ENCODE measurements at regions not wholly inside any gene's neighbourhood (a gene's known extent, or its start where the extent isn't known, plus 50 kb on each side); places are given as distances from the start of the nearest gene placed in this dataset.

- no peak overlapping the region for H3K9ac ChIP-seq (ENCODE audit: low read depth, low read length)
- H3K4me1 ChIP-seq (ENCODE audit: control insufficient read depth, insufficient read depth, low read length) = no peaks in the 10 kb centered on the region
- no peaks in the 10 kb centered on the region for H3K36me3 ChIP-seq (ENCODE audit: control insufficient read depth, insufficient read depth, low read length)
- H3K4me3 ChIP-seq (ENCODE audit: low read depth, low read length) = no peak overlapping the region
- no peaks in the 10 kb centered on the region for H3K27me3 ChIP-seq (ENCODE audit: control insufficient read depth, insufficient read depth, low read length)
- H3K9me3 ChIP-seq (ENCODE audit: control insufficient read depth, insufficient read depth, low read length) = no peaks in the 10 kb centered on the region
Observed at GRCh38 chr3:95082191-95082590, 1019.3 kb downstream of the NSUN3 start.

DNA sequence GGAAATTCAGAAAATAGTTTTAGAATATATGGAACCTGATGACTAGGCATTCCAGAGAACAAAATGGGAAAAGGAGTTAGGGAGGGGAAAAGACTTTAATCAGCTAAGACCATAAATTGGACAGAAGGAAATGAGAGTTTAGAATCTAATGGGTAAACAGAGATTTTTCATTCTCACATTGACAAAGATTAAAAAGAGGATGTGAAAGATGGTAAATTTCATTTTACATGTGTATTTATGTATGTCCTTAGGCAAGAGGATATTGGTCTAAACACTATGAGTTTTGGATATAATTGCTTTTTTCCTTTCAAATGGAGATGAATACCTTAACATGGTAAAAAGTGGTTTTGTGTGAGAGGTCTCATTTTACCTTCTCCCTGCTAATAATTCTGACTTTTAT is 1021.9 kb downstream of the NSUN3 start:
- H3K36me3 ChIP-seq (ENCODE audit: control insufficient read depth, insufficient read depth, low read length) = no peaks in the 10 kb centered on the region
- no peaks in the 10 kb centered on the region for H3K9me3 ChIP-seq (ENCODE audit: control insufficient read depth, insufficient read depth, low read length)

GRCh38 chr3:95088464-95088863 is 1025.6 kb downstream of the NSUN3 start:
- H3K9me3 ChIP-seq (ENCODE audit: control insufficient read depth, insufficient read depth, low read length) = no peaks in the 10 kb centered on the region
- no peaks in the 10 kb centered on the region for H3K27me3 ChIP-seq (ENCODE audit: control insufficient read depth, insufficient read depth, low read length)
- H3K36me3 ChIP-seq (ENCODE audit: control insufficient read depth, insufficient read depth, low read length) = no peaks in the 10 kb centered on the region
- H3K4me3 ChIP-seq (ENCODE audit: low read depth, low read length) = no peak overlapping the region
- no peaks in the 10 kb centered on the region for H3K4me1 ChIP-seq (ENCODE audit: control insufficient read depth, insufficient read depth, low read length)
- H3K9ac ChIP-seq (ENCODE audit: low read depth, low read length) = no peak overlapping the region

More for the DNA sequence above, 1021.9 kb downstream of the NSUN3 start:
- Histone ChIP-seq H3K9ac (ENCODE audit: low read depth, low read length) (no peak overlapping the region), H3K27me3 (ENCODE audit: control insufficient read depth, insufficient read depth, low read length) (no peaks in the 10 kb centered on the region), H3K4me1 (ENCODE audit: control insufficient read depth, insufficient read depth, low read length) (no peaks in the 10 kb centered on the region), H3K4me3 (ENCODE audit: low read depth, low read length) (no peak overlapping the region)

DNA sequence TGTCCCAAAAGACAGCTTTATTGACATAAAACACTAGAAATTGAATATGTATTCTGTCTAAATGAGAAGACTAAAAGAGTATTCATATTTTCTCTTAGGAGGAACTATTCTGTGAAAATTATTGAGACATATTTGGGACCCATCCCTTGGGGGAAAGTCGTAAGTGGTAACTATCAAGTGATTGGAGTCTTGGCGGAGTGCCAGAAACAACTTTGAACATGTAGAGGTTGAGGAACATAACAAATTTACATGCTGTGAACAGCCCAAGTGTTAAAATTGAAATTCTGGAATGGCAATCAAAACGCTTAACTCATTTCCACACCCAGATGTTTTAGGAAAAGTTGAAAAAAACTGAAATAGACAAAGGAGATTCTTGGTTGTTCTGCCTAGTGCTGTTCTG is 1034.6 kb downstream of the NSUN3 start:
- Histone ChIP-seq H3K36me3 (ENCODE audit: control insufficient read depth, insufficient read depth, low read length) (no peaks in the 10 kb centered on the region), H3K9me3 (ENCODE audit: control insufficient read depth, insufficient read depth, low read length) (no peaks in the 10 kb centered on the region), H3K4me1 (ENCODE audit: control insufficient read depth, insufficient read depth, low read length) (no peaks in the 10 kb centered on the region), H3K4me3 (ENCODE audit: low read depth, low read length) (no peak overlapping the region), H3K27me3 (ENCODE audit: control insufficient read depth, insufficient read depth, low read length) (no peaks in the 10 kb centered on the region), H3K9ac (ENCODE audit: low read depth, low read length) (no peak overlapping the region)

- no peaks in the 10 kb centered on the region for H3K36me3 ChIP-seq (ENCODE audit: control insufficient read depth, insufficient read depth, low read length)
- no peak overlapping the region for H3K4me3 ChIP-seq (ENCODE audit: low read depth, low read length)
- no peaks in the 10 kb centered on the region for H3K27me3 ChIP-seq (ENCODE audit: control insufficient read depth, insufficient read depth, low read length)
Observed at GRCh38 chr3:95120921-95121320, 1058.1 kb downstream of the NSUN3 start.

GRCh38 chr3:95123104-95123503 is 1060.2 kb downstream of the NSUN3 start:
- Histone ChIP-seq H3K4me1 (ENCODE audit: control insufficient read depth, insufficient read depth, low read length) (no peaks in the 10 kb centered on the region), H3K9ac (ENCODE audit: low read depth, low read length) (no peak overlapping the region), H3K9me3 (ENCODE audit: control insufficient read depth, insufficient read depth, low read length) (no peaks in the 10 kb centered on the region), H3K36me3 (ENCODE audit: control insufficient read depth, insufficient read depth, low read length) (no peaks in the 10 kb centered on the region), H3K27me3 (ENCODE audit: control insufficient read depth, insufficient read depth, low read length) (no peaks in the 10 kb centered on the region), H3K4me3 (ENCODE audit: low read depth, low read length) (no peak overlapping the region)

More at GRCh38 chr3:95120921-95121320, 1058.1 kb downstream of the NSUN3 start:
- Histone ChIP-seq H3K4me1 (ENCODE audit: control insufficient read depth, insufficient read depth, low read length) (no peaks in the 10 kb centered on the region), H3K9me3 (ENCODE audit: control insufficient read depth, insufficient read depth, low read length) (no peaks in the 10 kb centered on the region), H3K9ac (ENCODE audit: low read depth, low read length) (no peak overlapping the region)

GRCh38 chr3:95134693-95135413 is 1072.0 kb downstream of the NSUN3 start:
- Histone ChIP-seq H3K36me3 (ENCODE audit: control insufficient read depth, insufficient read depth, low read length) (no peaks in the 10 kb centered on the region), H3K27me3 (ENCODE audit: control insufficient read depth, insufficient read depth, low read length) (no peaks in the 10 kb centered on the region), H3K9ac (ENCODE audit: low read depth, low read length) (no peak overlapping the region), H3K4me3 (ENCODE audit: low read depth, low read length) (no peak overlapping the region), H3K4me1 (ENCODE audit: control insufficient read depth, insufficient read depth, low read length) (no peaks in the 10 kb centered on the region), H3K9me3 (ENCODE audit: control insufficient read depth, insufficient read depth, low read length) (no peaks in the 10 kb centered on the region)

- no peak overlapping the region for H3K4me3 ChIP-seq (ENCODE audit: low read depth, low read length)
- no peaks in the 10 kb centered on the region for H3K36me3 ChIP-seq (ENCODE audit: control insufficient read depth, insufficient read depth, low read length)
- H3K9me3 ChIP-seq (ENCODE audit: control insufficient read depth, insufficient read depth, low read length) = no peaks in the 10 kb centered on the region
- no peaks in the 10 kb centered on the region for H3K4me1 ChIP-seq (ENCODE audit: control insufficient read depth, insufficient read depth, low read length)
- no peaks in the 10 kb centered on the region for H3K27me3 ChIP-seq (ENCODE audit: control insufficient read depth, insufficient read depth, low read length)
- H3K9ac ChIP-seq (ENCODE audit: low read depth, low read length) = no peak overlapping the region
Observed at GRCh38 chr3:95148107-95148506, 1085.2 kb downstream of the NSUN3 start.

GRCh38 chr3:95151590-95151989 is 1088.7 kb downstream of the NSUN3 start:
- H3K36me3 ChIP-seq (ENCODE audit: control insufficient read depth, insufficient read depth, low read length) = no peaks in the 10 kb centered on the region
- no peaks in the 10 kb centered on the region for H3K9me3 ChIP-seq (ENCODE audit: control insufficient read depth, insufficient read depth, low read length)
- no peaks in the 10 kb centered on the region for H3K27me3 ChIP-seq (ENCODE audit: control insufficient read depth, insufficient read depth, low read length)
- H3K4me1 ChIP-seq (ENCODE audit: control insufficient read depth, insufficient read depth, low read length) = no peaks in the 10 kb centered on the region
- H3K4me3 ChIP-seq (ENCODE audit: low read depth, low read length) = no peak overlapping the region
- H3K9ac ChIP-seq (ENCODE audit: low read depth, low read length) = no peak overlapping the region

- H3K36me3 ChIP-seq (ENCODE audit: control insufficient read depth, insufficient read depth, low read length) = no peaks in the 10 kb centered on the region
Observed at GRCh38 chr3:95154766-95155165, 1091.9 kb downstream of the NSUN3 start.

GRCh38 chr3:95162794-95163193 is 1099.9 kb downstream of the NSUN3 start:
- H3K4me1 ChIP-seq (ENCODE audit: control insufficient read depth, insufficient read depth, low read length) = no peaks in the 10 kb centered on the region
- H3K27me3 ChIP-seq (ENCODE audit: control insufficient read depth, insufficient read depth, low read length) = no peaks in the 10 kb centered on the region
- H3K9me3 ChIP-seq (ENCODE audit: control insufficient read depth, insufficient read depth, low read length) = no peaks in the 10 kb centered on the region
- no peaks in the 10 kb centered on the region for H3K36me3 ChIP-seq (ENCODE audit: control insufficient read depth, insufficient read depth, low read length)
- H3K9ac ChIP-seq (ENCODE audit: low read depth, low read length) = no peak overlapping the region
- H3K4me3 ChIP-seq (ENCODE audit: low read depth, low read length) = no peak overlapping the region

More at GRCh38 chr3:95154766-95155165, 1091.9 kb downstream of the NSUN3 start:
- H3K4me1 ChIP-seq (ENCODE audit: control insufficient read depth, insufficient read depth, low read length) = no peaks in the 10 kb centered on the region
- H3K27me3 ChIP-seq (ENCODE audit: control insufficient read depth, insufficient read depth, low read length) = no peaks in the 10 kb centered on the region
- H3K4me3 ChIP-seq (ENCODE audit: low read depth, low read length) = no peak overlapping the region
- H3K9ac ChIP-seq (ENCODE audit: low read depth, low read length) = no peak overlapping the region
- H3K9me3 ChIP-seq (ENCODE audit: control insufficient read depth, insufficient read depth, low read length) = no peaks in the 10 kb centered on the region

DNA sequence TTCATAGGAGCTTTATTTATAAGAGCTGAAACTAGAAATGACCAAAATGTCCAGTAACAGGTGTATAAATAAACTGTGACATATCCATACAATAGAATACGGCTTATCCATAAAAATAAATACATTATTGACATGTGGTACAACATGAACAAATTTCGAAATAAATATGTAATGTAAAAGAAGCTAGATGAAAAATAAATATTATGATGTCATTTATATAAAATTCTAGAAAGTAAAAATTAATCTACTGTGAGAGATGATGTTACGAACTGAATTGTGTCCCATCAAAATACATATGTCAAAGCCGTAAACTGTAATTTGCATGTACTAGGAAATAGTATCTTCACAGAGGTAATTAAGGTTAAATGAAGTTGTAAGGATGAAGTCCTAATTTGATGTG is 1104.9 kb downstream of the NSUN3 start:
- Histone ChIP-seq H3K9ac (ENCODE audit: low read depth, low read length) (no peak overlapping the region), H3K4me1 (ENCODE audit: control insufficient read depth, insufficient read depth, low read length) (no peaks in the 10 kb centered on the region), H3K36me3 (ENCODE audit: control insufficient read depth, insufficient read depth, low read length) (no peaks in the 10 kb centered on the region), H3K9me3 (ENCODE audit: control insufficient read depth, insufficient read depth, low read length) (no peaks in the 10 kb centered on the region), H3K27me3 (ENCODE audit: control insufficient read depth, insufficient read depth, low read length) (no peaks in the 10 kb centered on the region), H3K4me3 (ENCODE audit: low read depth, low read length) (no peak overlapping the region)
